IPS DF 4.7 (cell line): ENCODE measurements at regions not wholly inside any gene's neighbourhood (a gene's known extent, or its start where the extent isn't known, plus 50 kb on each side); places are given as distances from the start of the nearest gene placed in this dataset.
"Not testable (repeated sequence)": the region's sequence is repeated elsewhere in the genome, so short reads cannot be mapped to it uniquely, and the experiment has no call there.

Source experiments
- DNase-seq: peaks from one replicate; pipeline ENCODE4 v3.0.0-alpha.2; 2013; ENCODE audit warnings: low spot score; ENCODE audit errors: extremely low read depth

DNA sequence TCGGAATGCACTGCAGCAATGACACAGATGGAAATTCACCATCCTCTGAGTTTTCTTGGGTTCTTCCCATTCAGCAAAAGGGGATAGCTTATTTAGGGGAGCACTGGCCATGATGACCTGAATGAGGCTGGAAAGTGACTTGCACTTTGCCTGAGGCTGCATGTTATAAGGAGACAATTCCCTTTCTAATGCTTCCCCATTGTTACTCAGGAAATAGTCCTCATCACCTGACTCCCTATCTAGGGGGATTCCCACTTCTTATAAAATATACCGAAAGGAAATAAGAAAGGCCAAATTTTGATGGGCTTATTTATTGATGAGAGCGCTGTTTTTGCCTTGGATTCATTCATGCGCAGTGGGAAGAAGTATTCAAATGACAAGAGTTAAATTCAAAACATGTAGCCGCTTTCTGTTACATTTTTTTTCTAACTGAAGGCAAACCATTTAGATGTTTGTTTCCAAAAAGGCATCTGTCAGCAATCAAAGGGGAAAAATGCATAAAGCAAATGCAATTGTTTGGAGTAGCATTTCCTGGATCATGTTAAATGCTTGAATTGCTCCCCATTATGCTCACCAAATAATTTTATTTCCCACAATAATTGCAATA, 220.3 kb upstream of the NFIA start:
- DNase-seq: no peak

DNA sequence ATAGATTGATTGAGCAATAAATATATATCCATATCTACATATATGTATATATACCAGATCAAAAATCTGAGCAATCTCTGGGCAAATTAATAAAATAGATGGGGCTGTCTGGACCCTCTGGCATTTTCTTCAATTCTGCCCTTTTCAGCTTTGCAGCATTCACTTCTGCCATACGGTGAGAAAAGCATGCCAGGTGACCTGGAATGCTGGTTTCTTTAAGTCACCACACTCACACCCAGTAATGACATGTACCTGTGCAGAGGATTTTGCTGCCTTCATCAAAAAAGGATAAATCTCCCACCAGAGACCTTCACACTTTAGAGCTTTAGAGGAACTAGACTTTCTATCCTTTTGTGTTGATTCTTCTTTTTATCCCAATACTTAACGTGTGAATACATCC, 223.2 kb upstream of the NFIA start:
- no peak for DNase-seq

DNA sequence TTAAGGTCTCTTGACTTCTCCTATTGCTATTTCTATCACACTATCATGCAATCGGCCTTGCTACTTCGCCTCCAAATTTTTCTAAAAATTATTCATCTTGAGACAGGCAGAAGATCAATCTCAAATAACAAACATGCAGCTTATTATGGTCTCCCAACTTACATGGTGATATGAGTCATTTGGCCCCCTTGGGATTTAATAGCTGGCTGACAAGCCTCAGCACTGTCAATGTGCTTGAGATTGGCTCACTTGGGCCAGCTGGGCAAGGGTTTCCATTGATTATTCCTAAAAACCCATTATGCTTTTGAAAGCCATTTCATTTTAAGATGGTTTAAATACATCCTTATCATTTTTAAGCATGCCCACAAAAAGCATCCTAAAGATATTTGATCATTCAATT, 224.5 kb upstream of the NFIA start:
- DNase-seq: no peak

DNA sequence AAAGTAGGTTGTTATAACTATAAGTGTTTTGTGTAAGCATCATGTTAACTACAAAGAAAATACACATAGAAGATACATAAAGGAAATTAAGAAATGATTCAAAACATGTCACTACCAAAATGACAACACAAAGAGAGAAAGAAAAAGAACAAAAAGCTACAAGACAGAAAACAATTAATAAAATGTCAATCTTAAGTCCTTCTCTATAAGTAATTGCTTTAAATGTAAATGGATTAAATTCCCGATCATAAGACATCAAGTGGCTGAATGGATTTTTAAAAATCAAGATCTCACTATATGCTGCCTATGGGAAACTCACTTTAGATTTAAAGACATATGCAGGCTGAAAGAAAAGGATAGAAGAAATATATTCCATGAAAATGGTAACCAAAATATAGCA, 232.3 kb upstream of the NFIA start:
- DNase-seq: no peak

DNA sequence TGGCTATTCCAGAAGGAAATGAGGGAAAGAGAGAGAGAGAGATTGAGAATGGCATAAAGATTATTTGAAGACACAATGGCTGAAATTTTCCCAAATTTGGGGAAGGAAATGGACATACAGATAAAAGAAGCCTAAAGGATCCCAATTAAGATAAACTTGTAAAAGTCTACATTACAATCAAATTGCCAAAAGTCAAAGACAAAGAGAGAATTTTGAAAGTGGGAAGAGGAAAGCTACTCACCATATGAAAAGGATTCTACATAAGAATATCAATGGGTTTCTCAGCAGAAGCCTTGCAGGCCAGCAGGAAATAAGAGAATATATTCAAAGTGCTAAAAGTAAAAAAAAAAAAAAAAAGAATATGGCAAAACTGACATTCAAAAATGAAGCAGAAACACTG, 233.0 kb upstream of the NFIA start:
- DNase-seq: no peak

DNA sequence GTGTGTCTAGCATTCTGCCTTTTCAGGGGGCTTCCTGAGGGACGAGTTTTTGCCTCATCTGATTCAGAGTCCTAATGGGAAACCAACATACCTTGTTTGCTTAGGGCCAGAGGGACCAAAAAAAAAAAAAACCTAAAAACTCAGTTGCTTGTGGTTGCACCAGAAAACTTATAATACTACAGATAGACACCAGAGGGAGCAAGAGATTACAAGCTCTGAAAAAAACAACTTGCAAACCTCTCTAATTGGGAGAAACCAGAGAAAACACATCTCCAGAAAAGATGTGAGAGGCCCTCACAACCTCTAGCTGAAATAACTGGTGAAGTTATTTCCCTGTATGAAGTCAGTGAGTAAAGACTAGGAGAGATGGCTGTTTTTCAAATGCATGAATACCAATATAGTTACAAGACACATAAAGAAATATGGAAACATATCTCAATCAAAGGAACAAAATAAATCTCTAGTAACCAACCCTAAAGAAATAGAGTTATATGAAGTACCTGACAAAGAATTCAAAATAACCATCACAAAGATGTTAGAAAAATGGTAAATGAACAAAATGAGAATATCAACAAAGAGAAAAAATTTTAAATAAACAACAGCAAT, 233.7 kb upstream of the NFIA start:
- peak; percentile 75 for DNase-seq

DNA sequence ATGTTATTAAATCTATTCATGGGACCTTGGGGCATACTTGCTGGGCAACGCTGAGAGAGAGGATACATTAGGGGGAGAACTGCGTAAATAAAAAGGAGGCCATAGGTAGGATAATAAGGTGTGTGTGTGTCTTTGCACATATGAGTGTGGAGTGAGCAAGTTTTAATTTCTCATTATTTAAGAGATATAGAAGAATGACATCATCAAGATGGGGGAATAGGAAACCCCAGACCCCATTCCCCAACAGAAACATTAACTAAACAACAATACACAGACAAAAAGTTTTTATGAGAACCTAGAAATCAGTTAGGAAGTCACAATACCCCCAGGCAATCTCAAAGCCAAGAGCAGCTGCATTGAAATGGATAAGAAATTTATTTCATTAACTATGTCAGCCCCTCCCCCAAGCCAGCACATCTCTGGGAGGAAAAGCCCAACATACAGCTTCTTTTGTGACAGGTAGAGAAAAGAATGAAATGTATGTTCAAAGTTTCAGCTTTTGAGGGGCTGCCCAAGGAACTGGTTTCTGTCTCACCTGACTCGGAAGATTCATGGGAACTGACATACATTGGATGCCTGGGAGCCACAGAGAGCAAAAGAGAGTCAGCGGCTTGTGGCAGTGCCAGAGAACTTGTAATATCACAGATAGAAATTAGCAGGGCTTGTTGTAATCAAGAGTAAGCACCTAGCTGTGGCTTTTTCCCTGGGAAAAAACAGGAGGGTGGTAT, 234.3 kb upstream of the NFIA start:
- no peak for DNase-seq

DNA sequence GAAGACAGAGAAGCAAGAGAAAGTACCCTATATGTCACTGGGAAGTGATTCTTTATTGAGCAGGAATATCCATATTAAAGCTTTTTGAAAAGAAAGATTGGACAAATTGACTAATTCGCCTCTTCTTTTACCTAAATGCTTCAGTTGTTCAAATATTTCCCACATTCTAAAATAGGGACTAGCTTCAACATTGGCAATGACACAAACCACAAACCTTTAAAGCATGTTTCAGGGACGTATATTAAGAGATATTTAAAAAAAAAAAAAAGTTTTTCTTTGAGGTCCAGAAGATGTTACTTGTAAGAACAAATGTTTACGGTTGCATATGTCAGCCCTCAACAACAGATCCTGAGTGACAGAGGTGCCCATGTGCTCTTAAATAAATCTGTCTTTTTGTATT, 235.0 kb upstream of the NFIA start:
- DNase-seq: no peak

DNA sequence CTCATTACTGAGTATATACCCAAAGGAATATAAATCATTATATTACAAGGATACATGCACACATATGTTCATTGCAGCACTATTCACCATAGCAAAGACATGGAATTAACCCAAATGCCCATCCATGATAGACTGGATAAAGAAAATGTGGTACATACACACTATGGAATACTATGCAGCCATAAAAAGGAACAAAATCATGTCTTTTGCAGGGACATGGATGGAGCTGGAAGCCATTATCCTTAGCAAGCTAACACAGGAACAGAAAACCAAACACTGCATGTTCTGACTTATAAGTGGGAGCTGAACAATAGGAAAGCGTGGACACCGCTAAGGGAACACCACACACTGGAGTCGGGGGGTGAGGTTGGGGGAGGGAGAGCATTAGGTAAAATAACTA, 236.7 kb upstream of the NFIA start:
- DNase-seq: not testable (repeated sequence)

DNA sequence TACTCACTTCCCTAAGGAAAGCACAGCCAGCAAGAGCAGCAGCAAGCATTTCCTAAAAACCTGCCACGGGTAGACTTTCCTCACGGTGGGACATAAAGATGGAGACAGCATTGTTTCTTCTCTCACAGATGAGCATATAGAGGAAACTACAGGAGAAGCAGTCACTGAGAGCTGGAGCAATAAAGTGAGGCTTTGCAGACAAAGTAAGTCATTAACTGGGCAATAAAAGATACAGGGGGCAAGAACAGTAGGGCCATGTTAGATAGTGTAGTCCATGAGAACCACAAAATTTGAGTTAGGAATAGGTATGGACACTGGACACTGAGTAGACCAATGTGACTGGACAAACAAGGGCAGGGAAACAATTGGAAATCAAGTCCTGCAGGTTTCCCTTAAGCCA, 240.1 kb upstream of the NFIA start:
- no peak for DNase-seq

DNA sequence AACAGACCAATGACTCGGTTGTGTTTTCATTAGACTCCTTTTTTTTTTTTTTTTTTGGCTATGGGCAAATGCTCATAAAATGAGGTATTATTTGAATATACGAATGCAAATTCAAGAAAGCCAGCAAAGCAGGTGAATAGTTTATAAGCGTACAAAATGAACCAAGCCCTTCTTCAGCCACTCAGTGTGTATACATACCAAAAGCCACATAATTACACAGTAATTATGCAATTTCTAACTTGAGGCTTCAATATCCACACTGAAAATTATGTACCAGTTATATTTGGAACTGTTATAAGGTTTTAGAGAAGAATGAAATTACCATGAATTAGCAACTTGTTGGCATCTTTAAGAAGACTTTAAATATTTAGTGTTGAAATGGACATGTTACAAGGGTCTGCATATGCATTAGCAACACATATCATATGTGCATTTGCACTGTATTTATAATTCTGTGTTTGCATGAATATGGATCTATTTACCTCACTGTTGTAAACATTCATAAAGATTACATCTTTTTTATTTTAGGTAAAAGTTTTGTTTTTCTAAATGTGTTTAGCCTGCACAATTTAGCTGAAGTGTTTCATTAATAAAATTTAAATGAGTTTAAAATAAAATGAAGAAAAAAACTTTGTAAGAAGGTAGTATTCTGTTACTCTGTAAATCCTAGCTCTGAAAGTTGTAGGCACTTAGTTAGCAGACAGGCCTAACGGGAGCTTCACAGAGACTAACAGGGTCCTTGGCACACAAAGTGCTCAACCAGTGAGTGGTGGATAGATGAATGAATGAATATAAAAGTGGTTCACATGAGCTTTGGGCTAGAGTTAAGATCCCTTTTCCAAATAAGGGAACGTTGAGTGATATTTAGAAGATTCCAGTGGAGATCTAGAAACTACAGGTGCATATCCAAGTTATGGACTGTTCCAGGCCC, 241.0 kb upstream of the NFIA start:
- no peak for DNase-seq

DNA sequence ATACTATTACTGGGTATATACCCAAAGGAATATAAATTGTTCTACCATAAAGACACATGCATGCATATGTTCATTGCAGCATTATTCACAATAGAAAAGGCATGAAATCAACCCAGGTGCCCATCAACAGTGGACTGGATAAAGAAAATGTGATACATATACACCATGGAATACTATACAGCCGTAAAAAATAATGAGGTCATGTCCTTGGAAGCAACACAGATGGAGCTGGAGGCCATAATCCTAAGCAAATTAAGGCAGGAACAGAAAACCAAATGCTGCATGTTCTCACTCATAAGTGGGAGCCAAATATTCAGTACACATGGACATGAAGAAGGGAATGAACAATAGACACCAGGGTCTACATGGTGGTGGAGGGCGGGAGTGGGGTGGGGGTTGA, 241.9 kb upstream of the NFIA start:
- not testable (repeated sequence) for DNase-seq

DNA sequence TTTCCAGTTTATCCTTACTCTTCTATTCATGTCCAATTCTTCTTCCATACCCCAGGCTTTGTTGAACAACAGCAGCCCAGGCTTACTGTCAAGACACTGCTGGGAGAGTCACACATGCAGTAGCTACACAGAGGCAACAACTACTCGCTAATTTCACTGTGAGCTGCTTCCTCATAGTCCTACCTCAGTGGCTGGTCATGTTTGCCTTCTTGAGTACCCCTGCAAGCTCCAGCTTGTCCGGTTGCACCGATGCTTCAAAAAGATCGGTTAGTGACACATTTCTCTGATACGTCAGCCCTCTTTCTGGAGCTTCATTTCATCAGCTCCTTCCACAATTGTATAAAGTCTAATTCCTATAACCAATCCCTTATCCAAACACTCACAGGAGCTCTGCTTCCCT, 246.7 kb upstream of the NFIA start:
- DNase-seq: no peak

DNA sequence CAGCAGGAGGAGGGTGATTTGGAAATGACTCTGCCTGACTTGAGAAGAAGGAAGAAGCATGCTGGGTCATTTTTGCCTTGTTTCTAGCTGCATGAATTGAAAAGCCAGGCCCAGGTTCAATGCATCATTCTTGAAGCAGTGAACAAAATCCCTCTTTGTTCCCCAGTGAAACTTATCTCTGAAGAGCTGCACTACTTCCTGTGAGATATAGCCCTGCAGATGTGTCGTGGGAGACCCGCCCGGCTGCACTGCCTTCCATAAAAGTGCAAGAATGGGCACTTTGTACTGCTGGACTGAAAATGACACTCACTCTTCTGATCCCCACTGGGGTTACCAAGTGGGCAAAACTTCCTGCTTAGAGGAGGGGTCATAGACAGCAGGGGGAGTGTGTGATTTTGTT, 249.2 kb upstream of the NFIA start:
- DNase-seq: no peak

DNA sequence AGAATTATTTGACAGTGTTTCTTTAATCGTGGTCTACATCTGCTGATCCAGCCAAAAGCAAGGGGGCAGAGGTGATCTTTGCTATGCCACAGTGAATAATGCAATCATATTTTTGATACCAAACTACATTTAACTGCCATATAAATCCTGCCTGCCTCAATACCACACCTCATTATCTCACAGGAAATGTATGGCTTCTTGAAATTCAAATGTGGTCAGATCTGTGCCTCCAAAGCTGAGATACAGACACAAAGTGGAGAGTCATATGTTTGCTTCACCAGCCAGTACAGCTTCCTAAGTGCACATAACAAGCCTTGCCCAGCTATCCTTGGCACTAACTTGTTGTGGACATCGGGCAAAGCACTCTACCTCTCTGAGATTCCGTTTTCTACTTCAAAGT, 250.0 kb upstream of the NFIA start:
- no peak for DNase-seq

DNA sequence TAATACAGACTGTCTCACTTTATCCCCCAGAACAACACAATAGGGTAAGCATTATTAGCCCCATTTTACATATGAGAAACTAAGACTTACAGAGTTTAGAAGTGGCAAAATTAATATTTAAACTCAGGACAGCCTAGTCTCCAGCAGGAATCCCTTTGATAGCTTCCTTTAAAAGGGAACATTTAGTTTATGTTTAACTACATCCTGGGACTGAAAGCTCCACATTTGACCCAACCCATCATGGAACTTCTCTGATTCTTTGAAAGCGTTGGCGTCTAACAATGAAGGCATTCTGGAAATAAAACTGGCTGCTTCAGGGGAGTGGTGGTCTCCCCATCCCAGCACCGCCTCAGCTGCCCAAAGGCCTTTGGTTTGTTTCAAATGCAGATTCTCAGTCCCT, 250.6 kb upstream of the NFIA start:
- no peak for DNase-seq

DNA sequence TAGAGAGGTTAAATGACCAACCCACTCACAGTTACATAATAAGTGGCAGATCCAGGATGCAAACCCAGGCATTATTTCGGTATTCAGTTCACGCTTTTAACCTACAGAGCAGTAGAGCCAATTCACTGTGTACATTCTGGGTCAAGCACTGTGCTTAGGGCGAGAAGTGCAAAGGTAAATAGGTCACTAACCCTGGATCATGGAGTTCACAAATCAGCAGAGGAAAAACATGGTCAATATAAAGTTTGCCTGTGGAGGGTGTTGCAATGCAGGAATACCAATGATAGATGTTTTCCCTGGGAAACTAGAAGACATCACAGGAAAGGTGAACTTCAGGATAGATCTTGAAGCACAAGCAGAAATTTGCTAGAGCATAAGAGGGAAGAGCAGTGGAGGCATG, 253.4 kb upstream of the NFIA start:
- no peak for DNase-seq

DNA sequence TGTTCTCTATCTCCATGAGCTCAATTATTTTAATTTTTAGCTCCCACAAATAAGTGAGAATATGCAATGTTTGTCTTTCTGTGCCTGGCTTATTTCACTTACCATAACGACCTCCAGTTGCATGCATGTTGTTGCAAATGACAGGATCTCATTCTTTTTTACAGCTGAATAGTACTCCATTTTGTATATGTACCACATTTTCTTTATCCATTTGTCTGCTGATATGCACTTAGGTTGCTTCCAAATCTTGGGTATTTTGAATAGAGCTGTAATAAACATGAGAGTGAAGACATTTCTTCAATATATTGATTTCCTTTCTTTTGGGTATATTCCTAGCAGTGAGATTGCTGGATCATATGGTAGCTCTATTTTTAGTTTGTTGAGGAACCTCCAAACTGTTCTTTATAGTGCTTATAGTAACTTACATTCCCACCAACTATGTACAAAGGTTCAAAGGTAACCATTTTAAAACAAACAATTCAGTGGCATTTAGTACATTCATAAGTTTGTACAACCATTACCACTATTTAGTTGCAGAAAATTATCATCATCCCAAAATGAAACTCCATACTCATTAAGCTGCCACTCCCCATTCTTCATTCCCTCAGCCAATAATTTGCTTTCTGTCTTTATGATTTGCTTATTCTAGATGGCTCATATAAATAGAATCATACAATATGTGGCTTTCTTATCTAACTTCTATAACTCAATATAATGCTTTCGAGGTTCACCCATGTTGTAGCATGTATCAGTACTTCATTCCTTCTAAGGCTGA, 255.9 kb upstream of the NFIA start:
- no peak for DNase-seq

DNA sequence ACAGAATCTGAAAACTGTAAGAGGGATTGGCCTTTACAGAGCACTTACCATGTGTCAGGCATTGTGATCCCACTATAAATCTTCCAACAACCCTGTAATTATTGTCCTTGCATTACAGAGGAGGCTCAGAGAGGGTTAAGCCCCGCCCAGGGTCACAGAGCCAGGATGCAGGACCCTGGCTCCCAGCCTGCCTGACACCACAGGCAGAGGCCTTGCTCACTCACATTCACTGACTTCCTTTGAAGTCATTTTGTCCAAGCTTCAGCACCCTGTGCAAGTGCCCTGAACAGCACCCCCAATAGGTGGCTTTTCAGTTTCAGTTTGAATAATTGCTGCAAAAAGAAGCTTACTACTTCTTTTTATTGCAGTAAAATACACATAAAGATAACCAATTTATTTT, 256.8 kb upstream of the NFIA start:
- no peak for DNase-seq

DNA sequence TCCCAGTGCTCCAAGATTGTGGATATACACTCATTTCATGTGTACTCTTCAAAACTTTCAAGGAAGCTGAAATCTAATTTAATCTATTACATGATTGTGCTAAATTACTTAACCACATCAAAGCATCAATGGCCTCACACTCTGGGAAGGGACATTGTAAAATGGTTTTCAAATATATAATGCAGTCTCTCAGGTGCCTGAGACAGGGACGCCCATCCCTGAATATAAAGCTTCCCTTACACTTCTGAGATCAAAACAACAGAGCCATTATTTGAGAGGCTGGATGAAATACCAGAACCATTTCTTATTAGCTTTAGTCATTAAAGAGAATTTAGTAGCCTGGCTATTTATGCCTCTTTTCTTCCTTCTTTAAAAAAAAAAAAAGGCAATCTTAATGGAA, 259.2 kb upstream of the NFIA start:
- no peak for DNase-seq

DNA sequence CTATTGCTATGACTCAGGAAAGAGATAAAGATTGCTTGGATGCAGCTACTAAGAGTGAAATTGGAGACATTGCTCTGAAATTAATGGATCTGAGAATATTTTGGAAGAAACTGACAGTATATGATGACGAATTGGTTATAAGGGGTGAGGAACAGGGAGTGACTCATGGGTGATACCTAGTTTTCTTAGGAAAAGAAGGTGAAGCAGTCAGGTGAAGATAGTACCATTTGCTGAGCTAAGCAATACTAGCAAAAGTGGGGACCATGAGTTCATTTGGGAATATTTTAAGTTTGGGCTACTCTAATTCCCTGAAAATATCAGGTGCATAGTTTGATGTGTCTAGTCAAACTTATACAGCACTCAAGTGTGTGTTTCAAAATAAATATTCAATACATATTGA, 260.1 kb upstream of the NFIA start:
- no peak for DNase-seq
